ENCODE measurements at regions not wholly inside any gene's neighbourhood (a gene's known extent, or its start where the extent isn't known, plus 50 kb on each side); places are given as distances from the start of the nearest gene placed in this dataset.
A peak's percentile ranks its signal among the peaks of the same experiment; 100 is the strongest.

GRCh38 chr1:178572604-178573003 is 59.7 kb downstream of the TEX35 start:
- Histone ChIP-seq H3K9ac (ENCODE audit: low read length) (peak overlapping the region; percentile 6; the same call in 1 of the 2 replicates), H3K79me2 (ENCODE audit: insufficient read depth, low read length) (no peaks in the 10 kb centered on the region; the same call in 1 of the 2 replicates), H3F3A (ENCODE audit: insufficient read depth, low read length) (peaks cover 14% of the 10 kb centered on the region), H4K20me1 (ENCODE audit: insufficient read depth, low read length) (no peaks in the 10 kb centered on the region), H2AFZ (ENCODE audit: low read length) (no peak overlapping the region), H3K9me2 (ENCODE audit: low read depth, low read length) (no peaks in the 10 kb centered on the region), H3K4me1 (ENCODE audit: insufficient read depth, low read length, severe bottlenecking) (peaks cover 65% of the 10 kb centered on the region), H3K4me3 (ENCODE audit: low read depth, low read length, poor library complexity, severe bottlenecking) (no peak overlapping the region), H3K9me3 (ENCODE audit: low read length) (no peaks in the 10 kb centered on the region), H3K4me2 (ENCODE audit: low read length) (no peak overlapping the region), H3K27me3 (ENCODE audit: insufficient read depth, low read length) (no peaks in the 10 kb centered on the region), H3K27ac (ENCODE audit: low read depth, low read length, poor library complexity, severe bottlenecking) (peak overlapping the region; percentile 100), H3K36me3 (ENCODE audit: insufficient read depth, low read length) (peaks cover 6% of the 10 kb centered on the region; the same call in 1 of the 2 replicates)
- TF ChIP-seq CTCF (IDR thresholded peaks at IDR 0.05; ENCODE audit: low read length): peak; percentile 39; the same call in 1 of the 2 replicates
- TF ChIP-seq EZH2 (IDR thresholded peaks at IDR 0.05; ENCODE audit: borderline replicate concordance, low read length): no peak

DNA sequence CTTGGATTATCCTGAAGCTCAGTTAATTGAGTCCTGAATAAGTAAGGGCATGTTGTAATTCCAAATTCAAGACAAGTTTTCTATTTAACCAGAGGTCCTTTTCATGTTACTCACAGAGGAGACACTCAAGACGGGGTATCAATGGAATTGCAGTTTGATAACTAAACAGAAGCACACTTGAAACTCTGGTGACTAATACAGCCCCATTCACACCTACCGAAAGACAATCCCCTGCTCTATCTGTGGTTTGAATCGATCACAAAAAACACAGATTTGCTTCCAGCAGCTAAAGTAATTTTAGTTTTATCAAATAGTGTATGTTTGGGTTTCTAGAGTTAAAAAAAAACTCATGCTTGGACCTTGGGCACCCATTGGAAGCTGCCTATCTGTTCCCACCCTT is 60.4 kb downstream of the TEX35 start:
- no peak for TF ChIP-seq EZH2 (IDR thresholded peaks at IDR 0.05; ENCODE audit: borderline replicate concordance, low read length)
- Histone ChIP-seq H3K79me2 (ENCODE audit: insufficient read depth, low read length) (no peaks in the 10 kb centered on the region; the same call in 1 of the 2 replicates), H3K4me3 (ENCODE audit: low read depth, low read length, poor library complexity, severe bottlenecking) (no peak overlapping the region), H3K9me3 (ENCODE audit: low read length) (no peaks in the 10 kb centered on the region), H3K27me3 (ENCODE audit: insufficient read depth, low read length) (no peaks in the 10 kb centered on the region), H2AFZ (ENCODE audit: low read length) (no peak overlapping the region), H3K9ac (ENCODE audit: low read length) (peak overlapping the region; percentile 6; the same call in 1 of the 2 replicates), H3K36me3 (ENCODE audit: insufficient read depth, low read length) (peaks cover 6% of the 10 kb centered on the region; the same call in 1 of the 2 replicates), H3K4me1 (ENCODE audit: insufficient read depth, low read length, severe bottlenecking) (peaks cover 72% of the 10 kb centered on the region), H3K4me2 (ENCODE audit: low read length) (no peak overlapping the region), H3F3A (ENCODE audit: insufficient read depth, low read length) (peaks cover 18% of the 10 kb centered on the region), H3K9me2 (ENCODE audit: low read depth, low read length) (no peaks in the 10 kb centered on the region), H4K20me1 (ENCODE audit: insufficient read depth, low read length) (no peaks in the 10 kb centered on the region), H3K27ac (ENCODE audit: low read depth, low read length, poor library complexity, severe bottlenecking) (peak overlapping the region; percentile 100)

GRCh38 chr1:178574345-178574744 is 61.4 kb downstream of the TEX35 start:
- peaks cover 82% of the 10 kb centered on the region for H3K4me1 ChIP-seq (ENCODE audit: insufficient read depth, low read length, severe bottlenecking)
- no peaks in the 10 kb centered on the region for H3K9me2 ChIP-seq (ENCODE audit: low read depth, low read length)
- H3K4me3 ChIP-seq (ENCODE audit: low read depth, low read length, poor library complexity, severe bottlenecking): no peak overlapping the region
- no peaks in the 10 kb centered on the region for H3K9me3 ChIP-seq (ENCODE audit: low read length)
- TF ChIP-seq EZH2 (IDR thresholded peaks at IDR 0.05; ENCODE audit: borderline replicate concordance, low read length): no peak
- peak overlapping the region; percentile 100 for H3K27ac ChIP-seq (ENCODE audit: low read depth, low read length, poor library complexity, severe bottlenecking)
- H3K4me2 ChIP-seq (ENCODE audit: low read length): no peak overlapping the region
- H3K36me3 ChIP-seq (ENCODE audit: insufficient read depth, low read length): peaks cover 6% of the 10 kb centered on the region; the same call in 1 of the 2 replicates
- H2AFZ ChIP-seq (ENCODE audit: low read length): no peak overlapping the region
- H3K9ac ChIP-seq (ENCODE audit: low read length): no peak overlapping the region
- no peaks in the 10 kb centered on the region for H4K20me1 ChIP-seq (ENCODE audit: insufficient read depth, low read length)
- no peaks in the 10 kb centered on the region; the same call in 1 of the 2 replicates for H3K79me2 ChIP-seq (ENCODE audit: insufficient read depth, low read length)
- peaks cover 18% of the 10 kb centered on the region for H3F3A ChIP-seq (ENCODE audit: insufficient read depth, low read length)
- no peaks in the 10 kb centered on the region for H3K27me3 ChIP-seq (ENCODE audit: insufficient read depth, low read length)

GRCh38 chr1:178575611-178576361 is 62.9 kb downstream of the TEX35 start:
- H3K79me2 ChIP-seq (ENCODE audit: insufficient read depth, low read length): no peaks in the 10 kb centered on the region
- TF ChIP-seq CTCF (IDR thresholded peaks at IDR 0.05; ENCODE audit: low read length): no peak
- TF ChIP-seq EZH2 (IDR thresholded peaks at IDR 0.05; ENCODE audit: borderline replicate concordance, low read length): no peak
- peaks cover 92% of the 10 kb centered on the region for H3K4me1 ChIP-seq (ENCODE audit: insufficient read depth, low read length, severe bottlenecking)
- H3K4me3 ChIP-seq (ENCODE audit: low read depth, low read length, poor library complexity, severe bottlenecking): peak overlapping the region; percentile 25
- H3K9me2 ChIP-seq (ENCODE audit: low read depth, low read length): no peaks in the 10 kb centered on the region
- H3K9me3 ChIP-seq (ENCODE audit: low read length): no peaks in the 10 kb centered on the region
- no peaks in the 10 kb centered on the region for H4K20me1 ChIP-seq (ENCODE audit: insufficient read depth, low read length)
- peaks cover 6% of the 10 kb centered on the region; the same call in 1 of the 2 replicates for H3K36me3 ChIP-seq (ENCODE audit: insufficient read depth, low read length)
- H3K4me2 ChIP-seq (ENCODE audit: low read length): peak overlapping the region; percentile 74
- no peak overlapping the region for H2AFZ ChIP-seq (ENCODE audit: low read length)
- H3F3A ChIP-seq (ENCODE audit: insufficient read depth, low read length): peaks cover 21% of the 10 kb centered on the region
- peak overlapping the region; percentile 100 for H3K27ac ChIP-seq (ENCODE audit: low read depth, low read length, poor library complexity, severe bottlenecking)
- no peaks in the 10 kb centered on the region for H3K27me3 ChIP-seq (ENCODE audit: insufficient read depth, low read length)
- peak overlapping the region; percentile 62 for H3K9ac ChIP-seq (ENCODE audit: low read length)
